HG03175 (cell line): ENCODE measurements at regions not wholly inside any gene's neighbourhood (a gene's known extent, or its start where the extent isn't known, plus 50 kb on each side); places are given as distances from the start of the nearest gene placed in this dataset.

ENCODE experiments used
- ATAC-seq: cut with Tn5 transposase; IDR thresholded peaks from one replicate; pipeline ENCODE4 v1.9.1; 2021; ENCODE audit warnings: mild to moderate bottlenecking, moderate library complexity; ENCODE audit not compliant: unreplicated experiment

DNA sequence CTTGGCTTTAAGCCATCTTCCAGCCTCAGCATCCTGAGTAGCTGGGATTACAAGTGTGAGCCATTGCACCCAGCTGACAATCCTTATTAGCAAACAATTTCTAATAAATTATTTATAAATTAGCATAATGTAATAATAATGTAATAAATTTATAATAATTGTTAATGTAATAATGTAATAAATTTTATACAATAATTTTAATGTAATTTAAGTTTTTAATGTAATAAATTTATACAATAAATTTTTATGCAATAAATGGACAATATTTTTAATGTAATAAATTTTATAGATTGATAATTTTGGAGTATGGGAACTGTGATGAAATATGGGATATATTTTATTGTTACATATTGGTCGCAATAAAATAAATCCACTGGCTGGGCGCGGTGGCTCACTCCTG, 1457.5 kb downstream of the KCNT2 start:
- ATAC-seq, result no peak

DNA sequence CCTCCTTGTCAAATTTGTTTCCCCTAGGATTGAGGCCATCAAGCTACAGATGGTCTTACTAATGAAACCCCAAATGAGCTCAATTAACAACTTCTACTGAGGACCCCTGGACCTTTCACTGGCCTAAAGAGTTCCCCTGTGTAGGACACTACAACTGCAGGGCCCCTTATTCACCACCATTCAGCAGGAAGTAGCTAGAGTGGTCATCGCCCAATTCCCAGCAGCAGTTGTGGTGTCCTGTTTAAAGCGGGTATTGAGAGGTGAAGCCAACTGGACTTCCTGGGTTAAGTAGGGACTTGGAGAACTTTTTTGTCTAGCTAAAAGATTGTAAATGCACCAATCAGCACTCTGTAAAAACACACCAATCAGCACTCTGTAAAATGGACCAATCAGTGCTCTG, 1466.9 kb downstream of the KCNT2 start:
- ATAC-seq, result no peak

DNA sequence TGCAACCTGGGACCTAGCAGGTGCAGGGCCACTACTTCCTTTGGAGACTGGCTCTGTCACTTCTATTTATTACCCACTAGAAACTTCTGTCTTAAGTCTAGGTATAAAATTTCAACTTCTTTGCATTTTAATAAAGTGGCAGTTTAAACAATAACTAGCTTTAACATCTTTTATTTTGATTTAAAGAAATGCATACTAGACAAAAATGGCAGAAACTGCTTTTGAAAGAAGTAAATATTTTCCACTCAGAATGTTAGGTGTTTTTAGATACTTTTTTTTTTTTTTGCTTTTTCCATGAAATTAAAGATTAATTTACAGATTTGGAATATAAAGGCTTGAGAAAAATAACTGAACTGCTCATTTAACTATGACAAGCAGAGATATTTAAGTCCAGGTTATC, 1477.6 kb downstream of the KCNT2 start:
- ATAC-seq, result no peak

DNA sequence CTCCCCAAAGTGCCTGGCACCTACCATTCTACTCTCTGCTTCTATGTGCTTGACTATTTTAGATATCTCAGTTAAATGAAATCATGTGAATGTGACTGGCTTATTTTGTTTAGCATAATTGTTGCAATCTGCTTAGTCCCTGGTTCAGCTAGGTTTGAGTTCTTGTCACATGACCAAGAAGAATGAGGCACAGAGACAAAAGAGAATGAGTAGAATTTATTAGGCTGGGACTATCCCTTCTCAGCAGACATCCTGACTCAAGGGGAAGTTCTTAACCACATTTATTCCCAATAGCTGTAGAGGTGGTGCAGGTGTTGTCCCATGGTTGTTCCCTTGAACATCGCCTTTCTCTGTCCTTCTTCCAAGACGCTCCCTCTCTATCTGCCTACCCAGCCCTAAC, 1485.7 kb downstream of the KCNT2 start:
- no peak for ATAC-seq

DNA sequence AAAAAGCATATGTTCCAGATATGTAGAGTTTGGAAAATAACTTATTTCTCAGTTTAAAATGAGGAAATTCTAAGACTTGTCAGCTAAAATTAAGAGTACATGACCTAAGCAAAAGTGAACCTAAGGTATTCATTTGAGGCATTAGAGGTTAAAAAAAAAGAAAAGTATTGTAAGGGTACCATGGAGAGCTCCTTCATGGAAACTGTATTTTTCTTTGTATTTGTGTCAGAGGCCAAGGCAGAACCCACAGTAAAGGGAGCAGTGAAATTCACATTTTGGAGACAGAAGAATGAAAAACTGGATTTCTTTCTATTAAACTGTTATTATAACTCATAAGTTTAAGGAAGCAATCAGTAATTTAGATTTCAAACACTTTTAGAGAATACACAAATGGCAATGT, 1494.8 kb downstream of the KCNT2 start:
- ATAC-seq, result no peak

DNA sequence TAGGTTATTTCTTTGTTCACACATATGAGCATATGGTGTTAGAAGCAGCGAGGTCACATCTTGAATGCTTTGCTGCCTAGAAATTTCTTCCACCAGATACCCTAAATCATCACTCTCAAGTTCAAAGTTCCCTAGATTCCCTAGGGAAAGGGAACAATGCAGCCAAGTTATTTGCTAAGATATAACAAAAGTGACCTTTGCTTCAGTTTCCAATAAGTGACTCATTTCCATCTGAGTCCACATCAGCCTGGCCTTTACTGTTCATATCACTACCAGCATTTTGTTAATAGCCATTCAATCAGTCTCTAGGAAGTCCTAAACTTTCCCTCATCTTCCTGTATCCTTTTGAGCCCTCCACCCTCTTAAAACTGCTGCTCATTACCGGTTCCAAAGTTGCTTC, 1502.5 kb downstream of the KCNT2 start:
- ATAC-seq, result no peak

DNA sequence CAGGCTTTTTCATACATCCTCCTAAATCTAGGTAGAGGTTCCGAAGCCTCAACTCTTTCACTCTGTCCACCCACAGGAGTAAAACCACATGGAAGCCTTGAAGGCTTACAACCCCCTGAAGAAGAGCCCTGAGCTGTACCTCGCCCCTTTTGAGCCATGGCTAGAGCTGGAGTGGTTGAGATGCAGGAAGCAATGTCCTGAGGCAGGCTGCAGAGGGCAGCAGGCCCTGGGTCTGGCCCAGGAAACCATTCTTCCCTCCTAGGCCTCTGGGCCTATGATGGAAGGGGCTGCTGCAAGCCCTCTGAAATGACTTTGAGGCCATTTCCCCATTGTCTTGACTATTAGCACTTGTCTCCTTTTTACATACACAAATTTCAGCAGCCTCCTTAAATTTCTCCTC, 1503.0 kb downstream of the KCNT2 start:
- ATAC-seq, result no peak

DNA sequence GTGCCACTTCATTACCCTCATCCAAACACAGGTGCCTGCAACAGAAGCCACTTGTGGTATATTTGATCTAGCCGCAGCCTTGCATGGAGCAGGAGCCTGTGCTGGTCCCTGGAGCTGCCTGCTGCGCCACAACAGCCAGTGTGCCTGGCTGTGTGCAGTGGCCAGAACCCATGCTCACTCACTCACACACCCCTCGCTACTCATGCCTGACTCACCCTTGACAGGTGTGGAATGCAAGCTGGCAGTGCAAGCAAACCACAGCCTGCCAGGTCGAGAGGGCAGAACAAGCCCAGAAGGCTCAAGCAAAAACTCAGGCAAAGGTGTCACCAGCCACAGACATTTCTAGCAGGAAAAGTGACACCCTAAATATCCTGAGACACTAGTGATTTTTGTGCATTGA, 1510.9 kb downstream of the KCNT2 start:
- ATAC-seq, result no peak

DNA sequence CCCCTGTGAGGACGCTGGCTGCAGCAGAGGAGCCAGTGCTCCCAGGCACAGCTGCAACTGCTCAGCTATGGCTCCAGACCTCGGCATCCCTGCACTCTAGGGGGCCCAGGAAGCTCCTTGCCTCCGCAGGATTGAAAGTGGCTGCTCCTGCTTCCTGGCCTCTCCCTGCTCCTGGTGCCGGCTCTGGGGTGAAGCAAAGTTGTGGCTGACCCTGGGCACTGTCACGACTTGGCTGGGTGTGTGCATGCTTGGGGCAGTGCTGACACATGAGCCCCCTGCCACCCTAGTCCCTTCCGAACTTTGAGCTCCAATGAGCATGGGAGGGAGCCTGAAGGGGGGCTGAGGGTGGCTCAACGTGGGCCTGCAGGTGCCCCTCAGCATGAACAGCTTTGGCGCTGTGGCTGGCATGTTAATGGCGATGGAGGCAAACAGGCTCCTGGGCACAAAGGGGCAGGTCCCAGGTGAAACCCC, 1512.2 kb downstream of the KCNT2 start:
- ATAC-seq, result no peak

DNA sequence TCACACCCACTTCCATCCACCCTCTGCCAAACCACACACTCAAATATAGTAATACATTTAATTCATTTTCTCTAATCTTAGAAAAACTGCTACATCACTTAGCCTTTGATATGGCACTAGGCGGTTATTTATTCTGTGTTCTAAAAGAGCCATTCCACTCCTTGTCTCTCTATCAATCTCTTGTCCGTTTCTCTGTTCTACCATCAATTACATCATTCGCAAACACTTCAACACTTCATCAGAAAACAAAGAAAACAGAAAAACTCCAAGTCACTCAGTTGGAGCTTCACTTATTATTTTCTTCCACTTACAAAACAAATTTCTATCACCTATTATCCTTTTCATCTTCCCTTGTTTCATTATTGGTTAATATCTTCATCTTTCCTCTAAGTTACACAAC, 1523.0 kb downstream of the KCNT2 start:
- ATAC-seq, result no peak

DNA sequence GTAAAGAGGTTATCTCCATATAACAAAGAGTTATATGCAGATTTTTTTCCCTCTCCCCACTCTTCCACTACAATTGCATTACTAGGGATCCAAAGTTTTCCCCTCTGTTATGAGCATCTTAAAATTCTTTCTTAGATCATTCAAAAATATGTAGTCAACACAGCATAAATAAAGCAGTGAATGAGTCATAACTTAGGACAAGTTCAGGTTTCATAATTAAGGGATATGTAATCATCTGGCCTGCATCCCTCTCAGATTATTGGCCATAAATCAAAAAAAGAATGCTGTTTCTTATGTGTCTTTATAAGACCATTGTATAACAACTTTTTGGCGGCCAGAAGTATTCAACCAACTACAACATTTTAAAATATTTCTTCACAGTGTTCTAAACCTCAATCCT, 1526.1 kb downstream of the KCNT2 start:
- no peak for ATAC-seq

DNA sequence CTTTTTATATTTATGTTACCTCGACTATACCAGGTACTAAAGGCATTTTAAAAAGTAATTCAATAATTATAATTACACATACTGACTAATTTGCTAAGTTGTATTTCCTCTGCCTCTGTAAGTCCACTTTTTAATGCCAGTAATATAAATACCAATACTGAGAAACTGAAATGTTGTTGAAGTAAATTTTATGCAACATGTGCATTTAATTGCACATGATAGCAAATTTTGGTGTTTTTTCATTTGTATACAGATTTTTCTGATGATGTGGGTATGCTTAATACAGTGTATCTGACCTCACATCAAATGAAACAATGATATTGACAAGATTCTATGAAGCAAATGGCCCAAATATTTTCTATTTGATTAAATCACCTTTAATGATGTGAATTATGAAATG, 1531.6 kb downstream of the KCNT2 start:
- ATAC-seq, result no peak

DNA sequence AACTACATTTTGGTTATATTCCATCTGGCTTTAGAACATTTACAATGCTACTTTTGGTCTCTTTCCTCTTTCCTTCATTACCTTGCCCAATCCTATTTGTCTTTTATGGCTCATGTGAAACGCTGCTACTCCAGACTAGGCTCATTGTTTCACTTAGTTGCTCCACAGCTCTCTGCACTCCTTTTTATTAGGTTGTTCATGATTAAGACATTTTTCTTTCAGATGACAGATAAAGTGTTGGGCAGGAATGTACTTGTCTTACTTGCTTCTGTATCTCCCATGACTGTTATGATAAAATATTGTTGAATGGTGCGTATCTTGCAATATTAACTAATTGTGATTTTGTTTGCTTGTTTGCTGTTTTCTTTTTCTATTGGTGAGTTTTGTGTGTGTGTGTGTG, 1532.3 kb downstream of the KCNT2 start:
- no peak for ATAC-seq

DNA sequence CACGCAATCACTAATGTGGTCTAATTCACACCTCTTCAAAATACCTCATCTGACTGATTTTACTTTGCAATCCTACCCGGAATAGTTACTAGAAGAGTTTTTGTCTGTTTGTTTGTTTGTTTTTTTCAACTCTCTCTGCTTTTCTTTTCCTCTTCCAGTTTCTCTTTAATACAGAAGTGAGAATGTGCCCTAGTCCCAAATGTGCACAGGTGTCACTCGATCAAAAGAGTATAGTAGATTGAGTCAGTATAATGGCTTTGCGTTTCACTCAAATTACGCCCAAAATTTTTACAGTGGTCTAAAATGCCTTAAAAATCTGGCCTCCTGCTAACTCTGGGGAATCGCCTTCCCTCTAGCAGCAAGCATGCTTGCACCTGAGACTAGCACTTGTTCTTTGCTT, 1536.8 kb downstream of the KCNT2 start:
- ATAC-seq, result no peak

DNA sequence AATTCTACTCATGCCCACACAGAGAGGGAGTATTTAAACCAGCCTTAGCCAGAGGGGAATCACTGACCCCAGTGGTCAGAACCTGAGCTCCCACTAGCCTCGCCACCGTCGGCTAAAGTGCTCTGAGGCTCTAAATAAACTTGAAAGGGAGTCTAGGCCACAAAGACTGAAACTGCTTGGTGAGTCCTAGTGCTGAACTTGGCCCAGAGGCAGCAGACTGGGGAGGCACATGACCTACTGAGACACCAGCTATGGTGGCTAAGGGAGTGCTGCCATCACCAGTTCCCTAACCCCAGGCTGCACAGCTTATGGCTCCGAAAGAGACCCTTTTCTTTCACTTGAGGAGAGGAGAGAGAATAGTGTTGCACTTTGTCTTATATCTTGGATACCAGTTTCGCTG, 1542.8 kb downstream of the KCNT2 start:
- no peak for ATAC-seq

DNA sequence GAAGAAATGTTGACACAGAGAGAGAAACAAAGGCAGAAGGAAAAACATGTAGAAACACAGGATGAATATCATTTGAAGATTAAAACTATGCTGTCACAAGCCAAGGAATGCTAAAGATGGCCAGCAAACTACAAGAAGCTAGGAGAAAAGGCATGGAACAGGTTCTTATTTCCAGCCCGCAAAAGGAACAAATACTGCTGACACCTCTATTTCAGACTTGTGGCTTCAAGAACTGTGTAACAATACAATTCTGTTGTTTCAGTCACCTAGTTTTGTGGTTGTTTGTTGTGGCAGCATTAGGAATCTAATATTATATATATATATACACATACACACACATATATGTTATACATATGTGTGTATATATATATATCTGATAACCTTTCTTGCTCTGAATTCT, 1543.9 kb downstream of the KCNT2 start:
- ATAC-seq, result no peak

DNA sequence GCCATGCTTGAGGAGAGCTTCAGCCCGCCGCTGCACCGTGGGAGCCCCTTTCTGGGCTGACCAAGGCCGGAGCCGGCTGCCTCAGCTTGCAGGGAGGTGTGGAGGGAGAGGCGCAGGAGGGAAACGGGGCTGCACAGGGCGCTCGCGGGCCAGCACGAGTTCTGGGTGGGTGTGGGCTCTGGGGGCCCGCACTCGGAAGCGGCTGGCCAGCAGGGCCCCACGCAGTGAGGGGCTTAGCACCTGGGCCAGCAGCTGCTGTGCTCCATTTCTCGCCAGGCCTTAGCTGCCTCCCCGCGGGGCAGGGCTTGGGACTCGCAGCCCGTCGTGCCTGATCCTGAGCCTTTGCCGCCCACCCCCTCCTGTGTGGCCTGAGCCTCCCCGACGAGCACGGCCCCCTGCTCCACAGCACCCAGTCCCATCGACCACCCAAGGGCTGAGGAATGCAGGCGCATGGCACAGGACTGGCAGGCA, 1554.0 kb downstream of the KCNT2 start:
- no peak for ATAC-seq

DNA sequence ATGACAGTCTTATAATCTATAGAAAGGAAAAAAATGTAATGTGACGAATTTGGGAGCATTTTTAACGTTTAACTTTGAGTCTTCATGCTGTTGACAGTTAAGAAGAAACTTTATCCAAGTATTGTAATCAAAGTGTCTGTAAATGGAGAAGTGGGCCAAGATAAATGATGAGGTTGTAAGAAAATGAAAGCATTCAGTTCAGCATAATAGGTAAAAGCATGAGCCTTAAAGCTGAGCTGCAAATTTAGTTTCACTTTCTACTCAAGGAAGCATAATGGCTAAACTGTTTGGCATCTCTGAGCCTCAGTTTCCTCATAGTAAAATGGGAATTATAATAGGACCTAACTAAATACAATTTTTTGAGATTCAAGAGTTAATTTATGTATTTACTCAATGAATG, 1554.8 kb downstream of the KCNT2 start:
- ATAC-seq, result no peak

DNA sequence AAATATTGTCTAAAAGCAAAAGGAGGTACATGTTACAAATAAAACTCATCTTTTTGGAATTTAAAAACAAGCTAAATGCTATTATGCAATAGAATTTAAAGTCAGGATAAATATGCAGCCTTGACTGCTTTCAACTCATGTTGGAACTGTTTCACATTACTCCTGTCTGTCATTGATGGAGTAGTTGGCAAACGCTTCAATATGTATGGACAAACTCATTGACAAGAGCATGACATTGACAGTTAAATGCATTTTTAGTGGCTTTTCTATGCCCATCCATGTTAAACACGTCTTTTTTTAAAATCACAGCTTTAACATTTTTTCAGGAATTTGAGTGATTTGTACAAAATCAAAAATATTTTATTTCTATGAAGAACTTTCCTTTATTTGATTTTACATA, 1560.5 kb downstream of the KCNT2 start:
- ATAC-seq, result no peak

DNA sequence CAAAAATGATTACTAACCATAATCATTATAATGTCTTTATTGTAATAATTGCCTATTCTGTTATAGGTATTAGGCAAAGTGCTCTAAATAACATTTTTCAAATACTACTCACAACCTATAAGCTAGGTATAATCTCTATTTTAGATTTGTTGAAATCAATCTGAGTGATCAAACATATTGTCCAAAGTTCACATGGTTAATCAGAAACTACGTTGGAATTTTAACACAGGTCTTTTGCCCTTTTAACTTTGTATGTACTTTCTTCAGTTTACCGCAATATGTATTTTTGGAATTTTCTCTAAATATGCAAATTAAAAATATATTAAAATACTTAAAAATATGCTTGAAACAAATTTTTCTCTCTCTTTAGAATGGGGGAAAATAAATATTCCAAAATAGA, 1563.2 kb downstream of the KCNT2 start:
- no peak for ATAC-seq

DNA sequence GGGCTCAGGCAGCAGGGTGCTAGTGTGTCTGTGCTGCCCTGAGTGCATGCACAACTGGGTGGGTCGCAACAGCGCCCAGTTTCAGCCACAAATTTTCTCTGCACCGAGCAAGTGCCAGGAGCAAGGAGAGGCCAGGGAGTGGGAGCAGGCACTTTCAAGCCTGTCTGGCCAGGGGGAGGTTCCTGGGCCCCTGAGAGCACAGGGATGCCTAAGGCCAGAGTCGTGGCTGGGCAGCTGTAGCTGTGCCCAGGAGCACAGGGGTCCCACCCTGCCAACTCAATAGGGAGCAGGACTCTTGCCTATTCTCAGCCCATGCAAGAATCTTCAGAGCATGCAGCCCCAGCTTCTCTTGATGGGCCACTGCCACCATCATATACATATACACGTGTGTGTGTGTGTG, 1577.4 kb downstream of the KCNT2 start:
- ATAC-seq, result no peak

DNA sequence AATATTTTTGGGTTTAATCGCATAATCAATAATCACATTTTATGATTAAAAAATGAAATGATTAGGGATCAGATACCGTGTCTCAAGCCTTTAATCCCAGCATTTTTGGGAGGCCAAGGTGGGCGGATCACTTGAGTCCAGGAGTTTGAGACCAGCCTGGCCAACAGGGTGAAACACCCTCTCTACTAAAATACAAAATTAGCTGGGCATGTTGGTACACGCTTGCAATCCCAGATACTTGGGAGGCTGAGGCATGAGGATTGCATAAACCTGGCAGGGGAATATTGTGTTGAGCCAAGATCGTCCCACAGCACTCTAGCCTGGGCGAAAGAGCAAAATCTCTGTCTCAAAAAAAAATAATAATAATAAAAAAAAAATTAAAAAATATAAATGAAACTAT, 1581.4 kb downstream of the KCNT2 start:
- ATAC-seq, result no peak

DNA sequence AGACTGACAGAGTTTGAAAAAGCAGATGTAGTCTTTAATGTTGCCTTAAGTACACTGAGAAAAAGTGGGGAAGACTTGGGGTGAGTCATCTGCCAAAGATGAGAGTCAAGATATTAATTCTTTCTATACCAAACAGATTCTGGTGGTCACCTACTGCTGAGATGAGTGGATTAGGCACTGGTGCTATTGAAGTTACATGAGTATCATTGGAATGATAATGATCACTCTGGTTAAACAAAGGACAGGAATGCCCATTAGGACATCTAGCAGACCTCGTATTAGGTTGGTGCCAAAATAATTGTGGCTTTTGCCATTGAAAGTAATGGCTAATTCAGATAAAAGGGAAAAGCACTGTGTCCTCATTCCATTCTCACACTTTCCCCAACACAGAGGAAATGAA, 1588.9 kb downstream of the KCNT2 start:
- no peak for ATAC-seq

DNA sequence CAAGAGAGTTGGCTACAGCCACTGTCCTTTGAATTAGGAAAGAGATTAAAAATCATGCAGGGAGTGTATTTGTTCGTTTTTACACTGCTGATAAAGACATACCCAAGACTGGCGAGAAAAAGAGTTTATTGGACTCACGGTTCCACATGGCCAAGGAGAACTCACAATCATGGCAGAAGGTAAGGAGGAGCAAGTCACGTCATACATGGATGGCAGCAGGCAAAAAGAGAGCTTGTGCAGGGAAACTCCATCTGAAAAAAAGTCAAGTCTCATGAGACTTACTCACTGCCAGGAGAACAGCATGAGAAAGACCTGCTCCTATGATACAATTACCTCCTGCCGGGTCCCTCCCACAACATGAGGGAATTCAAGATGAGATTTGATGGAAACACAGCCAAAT, 1595.2 kb downstream of the KCNT2 start:
- ATAC-seq, result no peak
